Neural cell (in vitro differentiated cells): ENCODE measurements at regions not wholly inside any gene's neighbourhood (a gene's known extent, or its start where the extent isn't known, plus 50 kb on each side); places are given as distances from the start of the nearest gene placed in this dataset.

Experiments used
- H2AFZ ChIP-seq: fragments of 200-600, 300-800 bp; sonication (generic), shearing (Covaris generic); 2 replicates; pipeline ENCODE4 v1.6.0; 2014; ENCODE audit warnings: low read depth, mild to moderate bottlenecking, antibody characterized with exemption, low read length, moderate library complexity
- H3F3A ChIP-seq: fragments of 200-600 bp; shearing (Covaris generic); 2 replicates; pipeline ENCODE4 v1.6.1; 2016; ENCODE audit warnings: mild to moderate bottlenecking, moderate library complexity, mixed read lengths, antibody characterized with exemption, low read length; ENCODE audit not compliant: insufficient read depth, poor library complexity, severe bottlenecking
- H3K27ac ChIP-seq: fragments of 200-600, 300-800 bp; sonication (generic), shearing (Covaris generic); 2 replicates; pipeline ENCODE4 v1.5.1; 2014; ENCODE audit warnings: mild to moderate bottlenecking, low read length, moderate library complexity
- H3K27me3 ChIP-seq: fragments of 300-800, 200-600 bp; sonication (generic), shearing (Covaris generic); 2 replicates; pipeline ENCODE4 v1.6.0; 2014; ENCODE audit warnings: mild to moderate bottlenecking, low read depth, low read length, moderate library complexity; ENCODE audit not compliant: insufficient read depth
- H3K36me3 ChIP-seq: fragments of 300-800, 200-600 bp; sonication (generic), shearing (Covaris generic); 2 replicates; pipeline ENCODE4 v1.5.1; 2014; ENCODE audit warnings: mild to moderate bottlenecking, antibody characterized with exemption, low read length, moderate library complexity; ENCODE audit not compliant: insufficient read depth
- H3K4me2 ChIP-seq: fragments of 300-800, 200-600 bp; sonication (generic), shearing (Covaris generic); 2 replicates; pipeline ENCODE4 v1.6.0; 2014; ENCODE audit warnings: mild to moderate bottlenecking, low read length
- H3K4me3 ChIP-seq: fragments of 300-800, 200-600 bp; sonication (generic), shearing (Covaris generic); 2 replicates; pipeline ENCODE4 v1.5.1; 2014; ENCODE audit warnings: mild to moderate bottlenecking, low read length, moderate library complexity
- H3K79me2 ChIP-seq: fragments of 200-600 bp; shearing (Covaris generic); replicated peaks from 2 replicates; pipeline ENCODE4 v1.6.0; 2014; ENCODE audit warnings: mild to moderate bottlenecking, low read length, moderate library complexity; ENCODE audit not compliant: insufficient read depth
- H3K9ac ChIP-seq: fragments of 300-800, 200-600 bp; sonication (generic), shearing (Covaris generic); 2 replicates; pipeline ENCODE4 v1.6.1; 2016; ENCODE audit warnings: mild to moderate bottlenecking, low read length, mixed read lengths
- H3K9me2 ChIP-seq: fragments of 200-600 bp; shearing (Covaris generic); 2 replicates; pipeline ENCODE4 v1.6.1; 2016; ENCODE audit warnings: mild to moderate bottlenecking, low read length, mixed read lengths; ENCODE audit not compliant: insufficient read depth
- H3K9me3 ChIP-seq: fragments of 200-600, 300-800 bp; sonication (generic), shearing (Covaris generic); 2 replicates; pipeline ENCODE4 v1.6.1; 2016; ENCODE audit warnings: mild to moderate bottlenecking, mixed run types, low read length, moderate library complexity, mixed read lengths
- H4K20me1 ChIP-seq: fragments of 200-600 bp; shearing (Covaris generic); 2 replicates; pipeline ENCODE4 v1.6.1; 2016; ENCODE audit warnings: mild to moderate bottlenecking, mixed run types; ENCODE audit not compliant: insufficient read depth
- EP300 ChIP-seq: fragments of 450-650 bp; conservative IDR thresholded peaks from 2 replicates; pipeline ENCODE4 v1.6.1; 2014; ENCODE audit warnings: antibody characterized with exemption, mild to moderate bottlenecking, moderate library complexity; ENCODE audit not compliant: poor library complexity, severe bottlenecking
- EZH2 ChIP-seq: fragments of 200-600, 300-800 bp; shearing (Covaris generic), sonication (generic); IDR thresholded peaks from 2 replicates; pipeline ENCODE4 v1.6.1; 2014; ENCODE audit warnings: antibody characterized with exemption, low read length, borderline replicate concordance, mild to moderate bottlenecking; ENCODE audit not compliant: insufficient read depth, poor library complexity, severe bottlenecking
- MXI1 ChIP-seq: fragments of 450-650 bp; conservative IDR thresholded peaks from 2 replicates; pipeline ENCODE4 v1.6.1; 2014; ENCODE audit warnings: antibody characterized with exemption, mild to moderate bottlenecking; ENCODE audit not compliant: poor library complexity, severe bottlenecking
- POLR2AphosphoS5 ChIP-seq: IDR thresholded peaks from 2 replicates; pipeline ENCODE4 v1.6.1; 2012
- RAD21 ChIP-seq: fragments of 450-650 bp; conservative IDR thresholded peaks from 2 replicates; pipeline ENCODE4 v1.6.1; 2014; ENCODE audit warnings: antibody characterized with exemption, mild to moderate bottlenecking, moderate library complexity
- SMC3 ChIP-seq: fragments of 450-650 bp; conservative IDR thresholded peaks from 2 replicates; pipeline ENCODE4 v1.6.1; 2014; ENCODE audit warnings: antibody characterized with exemption, mild to moderate bottlenecking, moderate library complexity; ENCODE audit not compliant: poor library complexity
- TAF1 ChIP-seq: IDR thresholded peaks from 2 replicates; pipeline ENCODE4 v1.6.1; 2012; ENCODE audit warnings: low read depth
- TF ChIP-seq, protein P1 (sequence below): fragments of 450-650 bp; IDR thresholded peaks from 2 replicates; pipeline ENCODE4 v1.5.1; 2014; ENCODE audit warnings: antibody characterized with exemption, mild to moderate bottlenecking, moderate library complexity; ENCODE audit not compliant: poor library complexity, severe bottlenecking
- TF ChIP-seq, protein P2 (sequence below): IDR thresholded peaks from 2 replicates; pipeline ENCODE4 v1.6.1; 2012; ENCODE audit warnings: borderline replicate concordance

DNA sequence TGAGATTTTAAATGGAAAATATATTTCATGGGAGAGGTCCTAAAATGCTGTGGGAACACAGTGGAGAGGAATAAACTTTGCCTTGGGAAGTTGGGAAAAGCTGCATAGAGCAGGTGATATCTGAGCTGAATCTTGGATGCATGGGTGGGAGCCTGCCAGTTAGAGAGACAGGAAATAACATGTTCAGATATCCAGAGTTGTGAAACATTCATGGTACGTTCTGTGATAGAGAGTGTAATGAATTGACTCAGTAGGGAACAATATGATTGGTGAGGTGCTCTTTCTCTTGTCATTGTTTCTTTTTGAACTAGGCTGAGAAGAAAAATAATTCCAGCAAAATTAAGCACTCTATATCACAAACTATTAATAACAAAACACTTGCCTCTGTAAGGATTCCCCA lies 72.8 kb downstream of the RPS12 start:
- Histone ChIP-seq H4K20me1 (no peaks in the 10 kb centered on the region), H3K27ac (no peak overlapping the region), H3K27me3 (no peaks in the 10 kb centered on the region), H3K4me3 (no peak overlapping the region), H3K4me2 (no peak overlapping the region), H3K9me3 (no peaks in the 10 kb centered on the region), H2AFZ (no peak overlapping the region), H3K79me2 (no peaks in the 10 kb centered on the region), H3K9me2 (no peaks in the 10 kb centered on the region), H3F3A (no peaks in the 10 kb centered on the region), H3K36me3 (no peaks in the 10 kb centered on the region), H3K9ac (no peak overlapping the region)
- no peak for TF ChIP-seq SMC3
- TF ChIP-seq EP300, result no peak
- no peak for TF ChIP-seq MXI1
- no peak for TF ChIP-seq POLR2AphosphoS5
- TF ChIP-seq EZH2, result no peak
- TF ChIP-seq, protein P1, sequence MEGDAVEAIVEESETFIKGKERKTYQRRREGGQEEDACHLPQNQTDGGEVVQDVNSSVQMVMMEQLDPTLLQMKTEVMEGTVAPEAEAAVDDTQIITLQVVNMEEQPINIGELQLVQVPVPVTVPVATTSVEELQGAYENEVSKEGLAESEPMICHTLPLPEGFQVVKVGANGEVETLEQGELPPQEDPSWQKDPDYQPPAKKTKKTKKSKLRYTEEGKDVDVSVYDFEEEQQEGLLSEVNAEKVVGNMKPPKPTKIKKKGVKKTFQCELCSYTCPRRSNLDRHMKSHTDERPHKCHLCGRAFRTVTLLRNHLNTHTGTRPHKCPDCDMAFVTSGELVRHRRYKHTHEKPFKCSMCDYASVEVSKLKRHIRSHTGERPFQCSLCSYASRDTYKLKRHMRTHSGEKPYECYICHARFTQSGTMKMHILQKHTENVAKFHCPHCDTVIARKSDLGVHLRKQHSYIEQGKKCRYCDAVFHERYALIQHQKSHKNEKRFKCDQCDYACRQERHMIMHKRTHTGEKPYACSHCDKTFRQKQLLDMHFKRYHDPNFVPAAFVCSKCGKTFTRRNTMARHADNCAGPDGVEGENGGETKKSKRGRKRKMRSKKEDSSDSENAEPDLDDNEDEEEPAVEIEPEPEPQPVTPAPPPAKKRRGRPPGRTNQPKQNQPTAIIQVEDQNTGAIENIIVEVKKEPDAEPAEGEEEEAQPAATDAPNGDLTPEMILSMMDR, result no peak

DNA sequence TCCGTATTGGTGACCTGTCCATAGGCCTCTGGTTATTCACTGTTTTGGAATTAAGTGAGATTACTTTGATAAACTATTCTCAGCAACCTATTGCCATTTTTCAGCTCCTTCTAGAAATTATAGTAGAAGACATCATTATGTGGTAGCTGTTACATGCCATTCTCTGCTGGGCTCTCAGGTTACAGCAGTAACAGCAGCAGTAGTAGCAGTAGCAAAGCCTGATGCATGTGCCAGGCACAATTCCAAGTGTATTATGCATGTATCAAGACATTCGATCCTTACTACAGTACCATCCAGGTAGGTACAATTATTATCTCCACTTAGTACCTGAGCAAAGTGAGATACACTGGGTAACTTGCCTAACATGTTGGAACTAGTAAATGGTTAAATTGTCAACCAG lies 74.3 kb downstream of the RPS12 start:
- H3K27me3 ChIP-seq, result no peaks in the 10 kb centered on the region
- no peaks in the 10 kb centered on the region for H3K79me2 ChIP-seq
- H3K36me3 ChIP-seq, result no peaks in the 10 kb centered on the region
- no peaks in the 10 kb centered on the region for H4K20me1 ChIP-seq
- no peak overlapping the region for H3K4me2 ChIP-seq
- TF ChIP-seq TAF1 (no peak), MXI1 (no peak), POLR2AphosphoS5 (no peak), RAD21 (no peak), EZH2 (no peak), SMC3 (no peak), EP300 (no peak)
- TF ChIP-seq, protein P2, sequence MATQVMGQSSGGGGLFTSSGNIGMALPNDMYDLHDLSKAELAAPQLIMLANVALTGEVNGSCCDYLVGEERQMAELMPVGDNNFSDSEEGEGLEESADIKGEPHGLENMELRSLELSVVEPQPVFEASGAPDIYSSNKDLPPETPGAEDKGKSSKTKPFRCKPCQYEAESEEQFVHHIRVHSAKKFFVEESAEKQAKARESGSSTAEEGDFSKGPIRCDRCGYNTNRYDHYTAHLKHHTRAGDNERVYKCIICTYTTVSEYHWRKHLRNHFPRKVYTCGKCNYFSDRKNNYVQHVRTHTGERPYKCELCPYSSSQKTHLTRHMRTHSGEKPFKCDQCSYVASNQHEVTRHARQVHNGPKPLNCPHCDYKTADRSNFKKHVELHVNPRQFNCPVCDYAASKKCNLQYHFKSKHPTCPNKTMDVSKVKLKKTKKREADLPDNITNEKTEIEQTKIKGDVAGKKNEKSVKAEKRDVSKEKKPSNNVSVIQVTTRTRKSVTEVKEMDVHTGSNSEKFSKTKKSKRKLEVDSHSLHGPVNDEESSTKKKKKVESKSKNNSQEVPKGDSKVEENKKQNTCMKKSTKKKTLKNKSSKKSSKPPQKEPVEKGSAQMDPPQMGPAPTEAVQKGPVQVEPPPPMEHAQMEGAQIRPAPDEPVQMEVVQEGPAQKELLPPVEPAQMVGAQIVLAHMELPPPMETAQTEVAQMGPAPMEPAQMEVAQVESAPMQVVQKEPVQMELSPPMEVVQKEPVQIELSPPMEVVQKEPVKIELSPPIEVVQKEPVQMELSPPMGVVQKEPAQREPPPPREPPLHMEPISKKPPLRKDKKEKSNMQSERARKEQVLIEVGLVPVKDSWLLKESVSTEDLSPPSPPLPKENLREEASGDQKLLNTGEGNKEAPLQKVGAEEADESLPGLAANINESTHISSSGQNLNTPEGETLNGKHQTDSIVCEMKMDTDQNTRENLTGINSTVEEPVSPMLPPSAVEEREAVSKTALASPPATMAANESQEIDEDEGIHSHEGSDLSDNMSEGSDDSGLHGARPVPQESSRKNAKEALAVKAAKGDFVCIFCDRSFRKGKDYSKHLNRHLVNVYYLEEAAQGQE, result no peak
- TF ChIP-seq, protein P1, result no peak
- H3K4me3 ChIP-seq, result no peak overlapping the region
- no peak overlapping the region for H3K27ac ChIP-seq
- no peak overlapping the region for H3K9ac ChIP-seq
- no peak overlapping the region for H2AFZ ChIP-seq
- no peaks in the 10 kb centered on the region for H3K9me3 ChIP-seq
- H3K9me2 ChIP-seq, result no peaks in the 10 kb centered on the region
- no peaks in the 10 kb centered on the region for H3F3A ChIP-seq
